ENCODE measurements at regions not wholly inside any gene's neighbourhood (a gene's known extent, or its start where the extent isn't known, plus 50 kb on each side); places are given as distances from the start of the nearest gene placed in this dataset.

DNA sequence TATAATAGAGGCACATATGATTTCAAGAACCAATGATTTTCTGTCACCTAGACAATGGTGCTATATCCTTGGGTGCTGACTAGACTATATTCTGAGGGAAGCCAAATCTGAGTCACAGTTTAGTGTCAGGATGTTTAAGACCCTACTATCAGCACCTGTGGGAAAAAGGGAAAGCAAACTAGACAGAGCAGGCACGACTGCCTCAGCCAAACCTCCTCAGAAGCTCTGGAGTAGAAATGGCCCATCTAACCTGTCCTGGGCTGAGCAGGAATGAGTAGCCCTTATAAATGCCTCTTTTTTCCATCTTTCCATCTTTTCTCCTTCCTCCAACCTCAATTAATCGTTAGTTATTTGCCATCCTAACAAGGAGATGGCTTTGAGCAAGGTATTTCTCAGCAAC is 80.4 kb upstream of the TECRL start:
- Histone ChIP-seq H3K27me3 (no peaks in the 10 kb centered on the region), H3K9me3 (no peaks in the 10 kb centered on the region), H3K4me1 (no peaks in the 10 kb centered on the region), H3K36me3 (no peaks in the 10 kb centered on the region), H3K27ac (no peak overlapping the region), H3K4me3 (no peak overlapping the region)
- no peak for DNase-seq (ENCODE audit: low spot score in 2 of 2)
- TF ChIP-seq POLR2A (IDR thresholded peaks at IDR 0.05) (no peak), POLR2AphosphoS5 (IDR thresholded peaks at IDR 0.05) (no peak)
- TF ChIP-seq, protein P1, sequence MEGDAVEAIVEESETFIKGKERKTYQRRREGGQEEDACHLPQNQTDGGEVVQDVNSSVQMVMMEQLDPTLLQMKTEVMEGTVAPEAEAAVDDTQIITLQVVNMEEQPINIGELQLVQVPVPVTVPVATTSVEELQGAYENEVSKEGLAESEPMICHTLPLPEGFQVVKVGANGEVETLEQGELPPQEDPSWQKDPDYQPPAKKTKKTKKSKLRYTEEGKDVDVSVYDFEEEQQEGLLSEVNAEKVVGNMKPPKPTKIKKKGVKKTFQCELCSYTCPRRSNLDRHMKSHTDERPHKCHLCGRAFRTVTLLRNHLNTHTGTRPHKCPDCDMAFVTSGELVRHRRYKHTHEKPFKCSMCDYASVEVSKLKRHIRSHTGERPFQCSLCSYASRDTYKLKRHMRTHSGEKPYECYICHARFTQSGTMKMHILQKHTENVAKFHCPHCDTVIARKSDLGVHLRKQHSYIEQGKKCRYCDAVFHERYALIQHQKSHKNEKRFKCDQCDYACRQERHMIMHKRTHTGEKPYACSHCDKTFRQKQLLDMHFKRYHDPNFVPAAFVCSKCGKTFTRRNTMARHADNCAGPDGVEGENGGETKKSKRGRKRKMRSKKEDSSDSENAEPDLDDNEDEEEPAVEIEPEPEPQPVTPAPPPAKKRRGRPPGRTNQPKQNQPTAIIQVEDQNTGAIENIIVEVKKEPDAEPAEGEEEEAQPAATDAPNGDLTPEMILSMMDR (IDR thresholded peaks at IDR 0.05) = no peak
- intact Hi-C loops (cut with DNase I; ENCODE audit: low total_unique reads) = no loop called here

DNA sequence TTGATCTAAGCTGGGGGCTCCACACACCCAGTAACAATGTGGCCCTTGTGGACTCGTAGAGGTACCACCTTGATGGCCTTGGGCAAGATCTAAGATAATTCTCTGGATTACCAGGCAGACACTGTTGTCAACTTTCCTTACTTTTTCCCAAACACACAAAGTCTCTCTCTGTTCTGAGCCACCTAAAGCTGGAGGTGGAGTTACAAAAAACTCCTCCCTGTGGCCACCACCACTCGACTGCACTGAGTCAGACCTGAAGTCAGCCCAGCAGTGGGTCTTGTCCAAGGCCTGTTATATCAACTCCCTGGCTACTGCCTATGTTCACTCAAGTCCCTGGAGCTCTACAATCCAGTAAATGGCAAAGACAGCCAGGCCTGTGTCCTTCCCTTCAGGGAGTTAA is 70.1 kb upstream of the TECRL start:
- H3K36me3 ChIP-seq = no peaks in the 10 kb centered on the region
- no peak for TF ChIP-seq POLR2AphosphoS5 (IDR thresholded peaks at IDR 0.05)
- TF ChIP-seq, protein P1 (IDR thresholded peaks at IDR 0.05) = no peak
- no peak for TF ChIP-seq POLR2A (IDR thresholded peaks at IDR 0.05)
- no peak overlapping the region for H3K27ac ChIP-seq
- no peak for DNase-seq (ENCODE audit: low spot score in 2 of 2)
- intact Hi-C loops (cut with DNase I; ENCODE audit: low total_unique reads) = no loop called here
- no peak overlapping the region for H3K4me3 ChIP-seq
- no peaks in the 10 kb centered on the region for H3K4me1 ChIP-seq
- H3K27me3 ChIP-seq = no peaks in the 10 kb centered on the region
- H3K9me3 ChIP-seq = no peaks in the 10 kb centered on the region

DNA sequence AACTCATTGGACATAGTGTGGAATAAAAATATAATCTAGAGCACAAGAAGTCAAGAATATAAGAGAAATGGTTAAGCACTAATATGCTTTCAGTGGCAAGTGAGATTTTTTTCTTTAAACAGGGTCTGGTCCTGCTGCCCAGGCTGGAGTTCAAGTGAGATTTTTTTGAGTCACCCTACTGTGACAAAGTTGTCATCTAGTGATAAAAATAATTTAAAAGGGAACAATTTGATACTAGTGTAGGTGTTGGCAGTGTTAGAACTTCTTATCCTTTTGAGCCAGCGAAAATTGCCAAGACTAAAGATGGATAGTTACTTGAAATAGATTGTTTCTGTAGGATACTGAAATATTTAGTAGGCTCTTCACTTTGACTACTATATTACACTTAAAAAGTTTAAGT is 67.9 kb upstream of the TECRL start:
- H3K9me3 ChIP-seq = no peaks in the 10 kb centered on the region
- no peak overlapping the region for H3K27ac ChIP-seq
- DNase-seq (ENCODE audit: low spot score in 2 of 2) = no peak
- intact Hi-C loops (cut with DNase I; ENCODE audit: low total_unique reads) = no loop called here
- no peak for TF ChIP-seq POLR2AphosphoS5 (IDR thresholded peaks at IDR 0.05)
- TF ChIP-seq, protein P1 (IDR thresholded peaks at IDR 0.05) = no peak
- no peak for TF ChIP-seq POLR2A (IDR thresholded peaks at IDR 0.05)
- no peaks in the 10 kb centered on the region for H3K27me3 ChIP-seq
- no peak overlapping the region for H3K4me3 ChIP-seq
- no peaks in the 10 kb centered on the region for H3K4me1 ChIP-seq
- no peaks in the 10 kb centered on the region for H3K36me3 ChIP-seq

DNA sequence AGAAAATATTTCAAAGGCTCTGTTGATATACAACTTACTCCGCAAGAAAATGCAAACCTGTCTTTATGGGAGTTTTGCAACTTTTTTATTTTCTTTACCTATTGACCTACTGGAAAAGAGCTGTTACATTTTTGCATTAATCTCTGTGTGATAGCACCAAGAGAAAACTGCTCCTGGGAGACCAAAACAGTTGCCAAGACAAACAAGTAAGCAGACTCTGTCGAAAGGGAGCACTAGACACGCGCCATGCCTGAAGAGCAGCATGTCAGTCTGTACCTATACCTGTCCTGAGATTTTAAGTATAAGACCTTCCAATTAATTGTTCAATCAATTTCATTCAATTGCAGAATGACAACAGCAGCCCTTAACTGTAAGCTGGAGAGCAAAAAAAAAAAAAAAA is 56.0 kb upstream of the TECRL start:
- Histone ChIP-seq H3K27me3 (no peaks in the 10 kb centered on the region), H3K9me3 (no peaks in the 10 kb centered on the region), H3K36me3 (no peaks in the 10 kb centered on the region), H3K4me1 (no peaks in the 10 kb centered on the region), H3K4me3 (no peak overlapping the region), H3K27ac (no peak overlapping the region)
- TF ChIP-seq, protein P1 (IDR thresholded peaks at IDR 0.05) = no peak
- no peak for TF ChIP-seq POLR2AphosphoS5 (IDR thresholded peaks at IDR 0.05)
- TF ChIP-seq POLR2A (IDR thresholded peaks at IDR 0.05) = no peak
- DNase-seq (ENCODE audit: low spot score in 2 of 2) = no peak
- intact Hi-C loops (cut with DNase I; ENCODE audit: low total_unique reads) = no loop called here

DNA sequence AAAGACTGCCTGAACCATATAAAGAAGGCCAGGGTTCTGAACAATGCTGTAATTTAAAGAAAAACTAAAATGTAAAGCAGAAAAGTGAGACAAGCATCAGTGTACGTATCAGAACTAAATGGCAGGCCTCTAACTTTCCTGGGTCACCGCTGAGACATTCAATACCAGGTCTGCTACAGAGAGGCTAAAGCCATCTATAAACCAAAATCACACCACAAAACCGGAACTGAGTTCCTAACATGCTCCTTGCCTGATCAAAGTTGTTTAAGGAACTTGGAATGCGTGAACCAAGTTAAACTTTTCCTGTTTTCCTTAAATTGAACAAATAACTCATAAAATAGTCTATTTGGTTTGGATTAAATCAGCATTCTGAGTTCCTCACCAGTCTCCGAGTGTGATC is 55.3 kb upstream of the TECRL start:
- H3K9me3 ChIP-seq = no peaks in the 10 kb centered on the region
- no peak overlapping the region for H3K27ac ChIP-seq
- TF ChIP-seq POLR2A (IDR thresholded peaks at IDR 0.05) (no peak), POLR2AphosphoS5 (IDR thresholded peaks at IDR 0.05) (no peak)
- TF ChIP-seq, protein P1 (IDR thresholded peaks at IDR 0.05) = no peak
- intact Hi-C loops (cut with DNase I; ENCODE audit: low total_unique reads) = no loop called here
- no peak for DNase-seq (ENCODE audit: low spot score in 2 of 2)
- H3K27me3 ChIP-seq = no peaks in the 10 kb centered on the region
- no peaks in the 10 kb centered on the region for H3K36me3 ChIP-seq
- H3K4me1 ChIP-seq = no peaks in the 10 kb centered on the region
- H3K4me3 ChIP-seq = no peak overlapping the region

All from breast epithelium (tissue), 4 donors.